ENCODE measurements at regions not wholly inside any gene's neighbourhood (a gene's known extent, or its start where the extent isn't known, plus 50 kb on each side); places are given as distances from the start of the nearest gene placed in this dataset.
"Not testable (repeated sequence)": the region's sequence is repeated elsewhere in the genome, so short reads cannot be mapped to it uniquely, and the experiment has no call there.

DNA sequence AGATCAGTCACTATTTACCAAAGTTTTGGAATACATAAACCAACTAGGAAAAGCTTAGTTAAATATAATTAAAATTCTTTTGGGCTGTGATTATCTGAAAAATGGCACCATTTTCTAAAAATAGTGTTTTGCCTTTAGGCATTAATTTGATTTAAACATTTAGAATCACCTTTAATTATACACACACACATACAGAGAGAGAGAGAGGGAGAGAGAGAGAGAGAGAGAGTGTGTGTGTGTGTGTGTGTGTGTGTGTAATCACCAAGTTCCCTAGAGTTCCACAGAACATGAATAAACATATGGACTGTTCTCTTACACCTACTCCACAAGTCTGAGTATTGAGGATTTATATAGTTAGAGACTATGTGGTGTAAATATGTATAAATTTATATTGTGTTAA is 141.2 kb upstream of the ATXN1 start:
- DNase-seq, result no peak

DNA sequence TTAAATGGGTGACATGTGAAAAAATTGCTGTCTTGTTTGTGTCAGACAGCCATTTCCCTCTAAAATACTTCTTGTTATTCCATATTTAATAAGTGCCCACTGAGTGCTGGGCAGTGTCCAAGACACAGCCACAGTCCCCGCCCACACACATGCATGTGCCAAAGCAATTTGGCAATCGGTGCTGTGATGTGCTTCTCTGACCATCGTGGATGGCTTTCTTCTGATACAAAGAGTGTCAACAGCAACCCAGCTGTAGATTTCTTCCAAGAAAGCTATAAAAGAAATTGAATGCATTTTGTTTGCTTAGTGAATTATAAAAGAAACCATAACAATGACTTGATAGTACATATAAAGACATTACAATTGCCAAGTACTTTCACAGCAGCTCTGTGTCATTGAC is 140.5 kb upstream of the ATXN1 start:
- peak in 1 of 14 donors; percentile 2 for DNase-seq

DNA sequence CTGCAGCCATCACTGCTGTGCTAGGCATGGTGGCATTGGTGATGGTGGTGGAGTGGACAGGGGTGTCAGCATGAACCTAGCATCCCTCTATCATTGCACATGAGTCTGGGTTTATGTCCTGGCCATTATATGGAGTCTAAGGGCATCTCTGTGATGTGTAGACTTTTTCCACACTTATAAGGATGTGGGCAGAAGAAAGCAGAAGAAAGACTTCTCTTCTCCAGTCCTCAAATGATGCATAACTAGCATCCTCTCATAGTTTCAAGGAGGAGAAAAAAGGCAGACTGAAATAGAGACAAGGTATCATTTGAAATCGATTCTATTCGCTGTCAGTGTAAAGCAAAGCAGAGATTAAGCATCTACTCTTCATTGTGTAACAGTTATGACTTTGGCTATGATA is 140.0 kb upstream of the ATXN1 start:
- DNase-seq, result no peak

DNA sequence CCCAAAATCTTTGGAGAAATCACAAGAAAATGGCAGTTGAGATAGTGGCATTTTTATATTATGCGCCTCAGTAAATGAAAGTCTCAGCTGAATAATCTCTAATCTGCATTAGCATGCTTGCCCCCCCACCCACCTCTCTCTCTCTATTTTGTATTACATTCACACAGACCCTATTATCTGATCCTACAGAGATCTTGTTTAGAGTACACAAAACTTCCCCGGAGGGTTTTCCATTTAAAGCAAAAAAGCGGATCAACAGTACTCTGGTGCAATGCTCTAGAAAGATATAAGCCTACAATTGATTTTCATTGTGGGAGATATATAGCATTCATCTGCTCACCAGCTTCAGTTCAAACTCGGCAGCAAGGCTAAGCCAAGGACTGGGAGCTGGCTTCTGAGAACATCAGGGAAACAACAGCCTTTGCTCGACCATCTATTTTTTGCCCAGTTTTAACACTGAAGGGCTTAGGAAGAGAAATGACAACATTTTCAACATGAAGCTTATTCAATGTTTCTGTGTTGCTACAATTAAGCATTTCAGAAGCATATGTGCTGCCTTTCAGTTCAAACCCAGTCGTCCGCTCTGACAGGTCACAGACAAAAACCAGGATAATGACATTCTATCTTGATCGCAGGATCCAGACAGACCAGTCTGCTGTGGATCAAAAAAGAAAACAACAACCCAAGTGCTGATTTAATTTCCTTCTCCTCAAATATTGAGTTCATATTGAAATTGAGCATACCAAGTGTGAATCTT is 137.6 kb upstream of the ATXN1 start:
- no peak for DNase-seq

DNA sequence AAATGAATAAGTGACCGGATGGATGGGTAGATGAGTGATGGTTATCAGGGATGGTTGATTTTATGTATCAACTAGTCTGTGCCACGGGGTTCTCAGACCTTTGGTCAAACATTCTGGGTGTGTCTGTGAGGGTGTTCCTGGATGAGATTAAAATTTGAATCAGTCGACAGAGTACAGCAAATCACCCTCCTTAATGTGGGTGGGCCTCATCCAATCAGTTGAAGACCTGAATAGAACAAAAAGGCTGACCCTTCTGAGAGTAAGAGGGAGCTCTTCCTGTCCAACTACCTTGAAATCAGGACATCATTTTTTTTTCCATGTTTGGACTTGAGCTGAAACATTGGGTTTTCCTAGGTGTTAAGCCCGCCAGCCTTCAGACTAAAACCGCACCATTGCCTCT is 136.4 kb upstream of the ATXN1 start:
- no peak for DNase-seq

DNA sequence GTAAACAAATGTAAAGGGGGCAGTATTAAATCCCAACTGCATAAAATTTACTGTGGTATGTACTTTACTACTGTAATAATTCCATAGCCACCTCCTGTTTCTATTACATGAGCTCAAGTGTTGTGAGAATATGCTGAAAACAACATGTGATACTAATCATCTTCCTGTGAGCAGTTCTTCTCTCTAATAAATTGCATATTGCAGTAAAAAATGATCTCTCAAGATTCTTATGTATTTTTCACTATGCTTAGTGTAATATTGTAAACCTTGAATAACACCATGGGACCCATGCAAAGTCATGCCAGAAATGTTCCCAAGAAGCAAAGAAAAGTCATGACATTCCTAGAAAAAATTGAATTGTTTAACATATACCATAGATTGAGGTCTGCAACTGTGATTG is 133.0 kb upstream of the ATXN1 start:
- no peak for DNase-seq

DNA sequence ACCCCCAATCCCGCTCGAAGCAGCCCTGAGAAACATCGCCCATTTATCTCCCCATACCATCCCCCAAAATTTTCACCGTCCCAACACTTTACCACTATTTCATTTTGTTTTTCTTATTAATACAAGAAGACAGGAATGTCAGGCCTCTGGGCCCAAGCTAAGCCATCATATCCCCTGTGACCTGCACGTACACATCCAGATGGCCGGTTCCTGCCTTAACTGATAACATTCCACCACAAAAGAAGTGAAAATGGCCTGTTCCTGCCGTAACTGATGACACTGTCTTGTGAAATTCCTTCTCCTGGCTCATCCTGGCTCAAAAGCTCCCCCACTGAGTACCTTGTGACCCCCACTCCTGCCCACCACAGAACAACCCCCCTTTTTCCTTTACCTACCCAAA is 129.8 kb upstream of the ATXN1 start:
- not testable (repeated sequence) for DNase-seq

DNA sequence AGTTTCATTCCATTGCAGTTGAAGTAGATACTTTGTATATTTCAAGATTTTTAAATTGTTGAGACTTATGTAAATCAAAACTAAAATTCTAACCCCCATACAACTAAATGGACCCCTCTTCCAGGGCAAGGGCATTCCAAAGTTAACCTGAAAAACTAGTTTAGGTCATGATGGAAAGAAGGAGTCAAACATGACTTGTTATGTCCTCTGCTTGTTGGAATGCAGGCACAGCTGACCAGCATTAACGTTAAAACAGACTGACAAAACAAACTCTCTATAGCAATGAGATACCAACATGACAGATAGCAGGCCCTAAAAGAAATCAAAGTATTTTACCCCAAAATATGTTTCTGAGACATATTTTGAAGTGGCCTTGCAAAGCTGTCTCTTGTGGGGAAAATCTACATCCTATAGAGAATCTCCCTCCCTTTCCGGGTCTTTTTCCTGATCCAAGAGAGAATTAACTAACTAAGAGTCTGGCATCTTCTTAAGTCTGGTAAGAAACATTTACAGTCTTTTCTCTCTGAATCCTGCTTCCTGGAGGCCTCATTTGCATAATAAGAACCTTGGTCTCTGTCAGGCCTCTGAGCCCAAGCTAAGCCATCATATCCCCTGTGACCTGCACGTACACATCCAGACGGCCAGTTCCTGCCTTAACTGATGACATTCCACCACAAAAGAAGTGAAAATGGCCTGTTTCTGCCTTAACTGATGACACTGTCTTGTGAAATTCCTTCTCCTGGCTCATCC is 124.3 kb upstream of the ATXN1 start:
- no peak for DNase-seq

DNA sequence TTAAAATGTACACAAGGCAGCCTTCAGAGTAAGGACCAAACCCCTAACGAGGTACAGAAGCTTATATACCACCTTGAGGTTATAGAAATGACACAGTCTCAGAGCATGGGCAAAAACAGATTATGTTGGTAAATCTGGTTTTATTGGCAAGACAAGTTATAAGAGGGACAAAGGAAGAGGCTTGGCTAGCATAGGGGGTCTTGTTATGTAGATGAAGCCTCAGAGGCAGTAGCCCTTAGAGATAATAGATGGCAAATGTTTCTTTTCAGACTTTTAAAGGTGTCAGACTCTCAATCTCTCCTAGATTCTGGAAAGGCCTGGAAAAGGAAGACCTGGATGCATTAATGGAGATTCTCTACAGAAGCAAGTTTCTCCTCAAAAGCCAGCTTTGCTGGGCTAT is 123.3 kb upstream of the ATXN1 start:
- no peak for DNase-seq

DNA sequence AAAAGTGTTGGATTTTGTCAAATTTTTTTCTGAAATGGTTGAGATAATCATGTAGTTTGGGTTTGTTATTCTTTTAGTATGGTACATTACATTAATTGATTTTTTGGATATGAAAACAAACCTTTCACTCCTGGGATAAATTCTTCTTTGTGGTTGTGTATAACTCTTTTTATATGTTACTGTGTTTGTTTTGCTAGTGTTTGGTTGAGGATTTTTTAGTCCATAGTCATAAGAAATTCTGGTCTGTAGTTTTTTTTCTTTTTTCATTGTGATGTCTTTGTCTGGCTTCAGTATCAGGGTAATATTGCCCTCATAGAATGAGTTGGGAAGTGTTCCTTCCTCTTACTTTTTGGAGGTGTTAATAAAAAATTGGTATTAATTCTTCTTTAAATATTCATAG is 122.2 kb upstream of the ATXN1 start:
- DNase-seq, result no peak

DNA sequence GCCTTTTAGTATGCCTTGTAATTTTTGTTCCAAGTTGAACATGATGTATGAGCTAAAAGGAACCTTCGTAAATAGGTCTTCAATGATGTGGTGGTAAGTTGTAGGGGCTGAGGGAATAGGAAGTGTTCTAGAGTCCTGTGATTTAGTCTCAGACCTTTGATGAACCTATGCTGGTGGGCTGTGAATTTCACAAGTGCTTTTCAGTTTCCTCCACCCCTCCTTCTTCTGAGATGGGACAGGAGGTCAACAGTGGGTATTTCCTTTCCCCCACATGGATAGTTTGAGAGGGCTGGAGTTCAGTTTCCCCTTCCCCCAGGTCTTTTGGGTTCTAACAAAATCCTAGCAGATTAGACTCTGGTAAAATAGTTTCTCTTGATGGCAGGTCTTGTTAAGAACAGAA is 121.0 kb upstream of the ATXN1 start:
- DNase-seq, result no peak

DNA sequence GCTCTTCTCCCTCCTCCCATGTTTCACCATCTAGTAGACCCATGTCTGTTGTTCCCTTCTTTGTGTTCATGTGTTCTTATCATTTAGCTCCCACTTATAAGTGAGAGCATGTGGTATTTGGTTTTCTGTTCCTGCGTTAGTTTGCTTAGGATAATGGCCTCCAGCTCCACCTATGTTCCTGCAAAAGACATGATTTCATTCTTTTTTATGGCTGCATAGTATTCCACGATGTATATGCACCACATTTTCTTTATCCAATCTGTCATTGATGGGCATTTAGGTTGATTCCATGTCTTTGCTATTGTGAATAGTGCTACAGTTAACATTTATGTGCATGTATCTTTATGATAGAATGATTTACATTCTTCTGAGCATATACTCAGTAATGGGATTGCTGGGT is 115.6 kb upstream of the ATXN1 start:
- not testable (repeated sequence) for DNase-seq

DNA sequence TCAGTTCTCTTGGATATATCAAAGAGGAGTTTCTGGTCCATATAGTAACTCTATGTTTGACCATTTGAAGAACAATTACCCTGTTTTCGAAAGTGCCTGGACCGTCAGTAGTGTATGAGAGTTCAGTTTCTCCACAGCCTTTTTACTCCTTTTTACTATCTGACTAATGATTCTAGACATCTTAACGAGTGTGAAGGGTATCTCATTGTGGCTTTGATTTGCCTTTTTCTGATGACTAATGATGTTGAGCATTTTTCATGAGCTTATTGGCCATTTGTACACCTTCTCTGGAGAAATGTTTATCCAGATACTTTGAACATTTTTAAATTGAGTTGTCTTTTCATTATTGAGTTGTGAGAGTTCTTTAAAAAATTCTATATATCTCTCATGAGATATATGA is 114.9 kb upstream of the ATXN1 start:
- no peak for DNase-seq

DNA sequence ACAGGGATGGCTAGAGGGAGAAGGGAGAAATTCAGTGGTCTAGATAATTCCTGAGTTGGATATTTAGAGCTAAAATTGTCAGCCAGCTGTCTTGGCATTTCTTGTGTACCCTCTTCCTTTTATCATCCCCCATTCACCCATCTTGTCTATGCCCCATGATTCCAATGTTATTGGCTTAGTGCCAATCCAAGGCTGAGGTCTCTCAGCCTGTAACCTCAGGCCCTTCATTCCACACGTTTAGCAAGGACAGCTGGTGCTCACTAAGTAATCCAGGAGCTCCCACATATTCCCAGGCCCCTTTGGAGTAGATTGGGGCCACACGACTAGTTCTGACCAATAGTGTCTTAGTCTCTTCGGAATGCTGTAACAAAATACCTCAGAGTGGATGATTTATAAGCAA is 112.4 kb upstream of the ATXN1 start:
- no peak for DNase-seq

DNA sequence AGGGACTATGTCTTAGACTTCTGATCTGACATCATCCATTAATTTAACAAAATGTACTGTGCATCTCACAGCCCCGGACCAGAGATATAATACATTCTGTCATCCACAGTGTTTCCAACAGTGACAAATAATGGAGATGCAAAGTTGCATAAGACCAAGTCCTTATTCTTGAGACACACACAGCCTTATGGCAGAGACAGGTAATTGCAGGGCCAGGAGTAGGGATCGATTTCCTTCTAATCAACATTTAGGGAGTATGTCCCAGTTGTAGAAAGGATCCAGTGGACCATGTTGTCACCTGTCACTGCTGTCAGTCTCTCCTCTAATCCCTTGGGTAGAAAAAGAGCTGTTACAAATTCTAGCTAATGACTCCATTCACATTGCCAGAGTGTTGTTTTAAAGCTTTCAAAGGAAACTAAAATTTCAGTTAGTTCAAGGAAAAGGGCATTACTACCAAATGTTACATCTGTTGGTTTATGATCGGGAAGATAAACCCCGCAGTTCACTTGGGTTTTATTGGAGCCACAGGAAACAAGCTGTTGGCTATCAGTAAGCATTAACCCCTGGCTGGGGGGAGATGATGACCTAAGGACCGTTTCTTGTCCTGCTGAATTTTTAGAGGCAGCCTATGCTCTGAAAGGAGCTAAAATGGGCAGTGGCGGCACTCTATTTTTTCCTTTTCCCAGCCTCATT is 111.4 kb upstream of the ATXN1 start:
- DNase-seq, result no peak

DNA sequence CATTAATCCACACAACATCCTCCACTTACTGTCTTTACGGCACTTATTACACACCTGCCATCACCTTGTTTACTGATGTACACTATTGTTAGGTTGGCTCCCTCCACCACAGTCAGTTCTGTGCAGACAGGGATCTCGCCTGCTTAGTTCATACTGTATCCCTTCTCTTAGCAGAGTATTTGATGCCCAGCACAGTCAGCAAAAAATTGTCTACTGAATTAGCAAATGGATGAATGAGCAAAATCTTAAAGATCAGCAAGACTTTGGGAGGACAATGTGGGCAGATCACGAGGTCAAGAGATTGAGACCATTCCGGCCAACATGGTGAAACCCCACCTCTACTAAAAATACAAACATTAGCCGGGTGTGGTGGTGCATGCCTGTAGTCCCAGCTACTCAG is 109.8 kb upstream of the ATXN1 start:
- DNase-seq, result no peak

DNA sequence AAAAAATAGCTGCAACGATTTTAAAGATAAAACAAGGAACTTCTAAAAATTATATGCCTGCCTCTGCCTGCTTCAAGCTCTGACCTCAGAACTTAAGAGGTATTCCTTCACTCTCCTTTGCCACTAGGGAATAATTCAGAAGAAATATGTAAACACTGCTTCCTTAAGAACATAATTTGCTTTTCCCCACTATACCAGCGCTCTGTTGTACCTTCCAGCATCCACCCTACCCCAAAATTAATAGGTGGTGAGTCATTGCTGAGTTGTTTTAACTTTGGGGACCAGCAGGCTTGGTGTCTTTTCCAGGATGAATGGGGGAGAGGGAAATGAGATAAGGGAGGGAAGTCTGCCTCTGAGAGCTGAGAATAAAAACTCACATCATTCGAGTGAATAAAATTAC is 107.7 kb upstream of the ATXN1 start:
- no peak for DNase-seq

DNA sequence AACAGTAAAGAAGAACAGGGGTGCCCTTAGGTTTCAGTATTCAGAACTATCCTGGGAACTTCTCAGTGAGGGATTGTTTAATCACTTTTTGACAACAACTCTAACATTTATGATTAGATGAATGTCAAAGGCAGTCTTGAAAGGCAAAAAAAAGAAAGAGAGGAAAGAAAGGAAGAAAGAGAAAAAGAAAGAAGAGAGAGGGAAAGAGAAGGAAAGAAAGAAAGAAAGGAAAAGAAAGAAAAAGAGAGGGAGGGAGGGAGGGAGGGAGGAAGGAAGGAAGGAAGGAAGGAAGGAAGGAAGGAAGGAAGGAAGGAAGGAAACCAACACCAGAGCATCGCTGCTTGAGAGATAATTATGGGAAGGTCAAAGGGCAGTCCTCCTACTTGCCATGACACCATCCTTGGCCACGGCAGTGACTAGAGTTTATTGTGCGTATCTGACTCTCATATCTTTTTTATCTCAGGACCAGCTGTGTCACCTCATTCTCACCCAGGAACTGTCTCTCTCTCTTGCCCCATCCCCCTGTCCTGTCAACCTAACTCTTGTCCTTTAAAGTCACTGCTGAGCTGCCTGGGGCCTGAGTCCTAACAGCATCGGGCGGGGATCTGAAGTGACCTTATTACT is 96.8 kb upstream of the ATXN1 start:
- no peak for DNase-seq

DNA sequence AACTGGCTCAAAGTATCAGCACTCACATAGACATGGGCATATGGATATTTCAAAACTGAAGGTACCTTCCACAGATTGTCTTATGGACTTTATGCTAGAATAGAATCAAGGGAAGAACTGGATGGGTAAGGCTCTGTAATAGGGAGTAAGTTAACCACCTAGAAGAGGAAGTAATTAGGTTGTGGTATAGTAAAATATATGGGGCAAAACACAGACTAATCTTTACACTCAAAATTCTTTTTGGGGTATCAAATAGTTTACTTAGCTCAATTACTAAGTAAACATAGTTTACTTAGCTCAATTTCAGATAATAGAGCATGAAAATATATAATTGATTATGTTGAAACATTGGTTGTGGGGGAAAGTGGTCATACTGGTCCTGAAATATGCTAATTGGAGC is 94.2 kb upstream of the ATXN1 start:
- DNase-seq, result no peak

DNA sequence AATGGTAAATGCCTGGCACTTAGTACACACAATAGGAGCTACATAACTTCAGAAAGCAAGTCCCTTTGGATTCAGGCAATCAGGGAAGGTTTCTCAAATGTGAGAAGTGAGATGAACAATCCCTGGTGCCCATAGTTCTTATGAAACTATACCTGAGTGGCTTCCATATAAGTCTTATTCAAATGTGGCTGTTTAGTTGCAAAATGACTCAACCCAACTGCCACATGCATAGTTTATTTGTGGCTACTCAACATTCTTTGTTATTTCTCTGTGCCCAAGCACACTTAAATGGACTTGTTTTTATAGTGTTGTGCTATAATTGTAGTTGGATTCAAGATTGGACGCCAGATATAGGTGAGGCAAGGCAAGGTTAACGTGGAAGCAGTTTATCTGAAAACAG is 93.7 kb upstream of the ATXN1 start:
- DNase-seq, result no peak

DNA sequence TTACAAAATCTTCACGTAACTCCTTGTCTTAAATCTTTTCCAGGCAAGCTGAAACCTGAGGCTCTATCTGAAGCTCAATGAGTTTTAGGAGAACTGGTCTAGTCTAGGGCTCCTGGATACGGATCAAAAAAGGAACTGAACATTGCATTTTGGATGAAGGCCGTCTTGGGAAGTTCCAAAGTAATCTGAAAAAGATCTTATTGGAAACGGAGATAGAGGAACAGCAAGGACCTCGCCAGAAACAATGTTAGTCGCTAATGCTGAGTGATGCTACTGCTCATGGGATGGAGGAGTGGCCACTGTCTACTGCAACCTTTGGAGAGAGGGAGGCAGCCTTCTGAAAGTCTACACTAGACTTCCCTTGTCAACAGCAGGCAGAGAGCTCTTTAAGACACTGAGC is 91.4 kb upstream of the ATXN1 start:
- no peak for DNase-seq

DNA sequence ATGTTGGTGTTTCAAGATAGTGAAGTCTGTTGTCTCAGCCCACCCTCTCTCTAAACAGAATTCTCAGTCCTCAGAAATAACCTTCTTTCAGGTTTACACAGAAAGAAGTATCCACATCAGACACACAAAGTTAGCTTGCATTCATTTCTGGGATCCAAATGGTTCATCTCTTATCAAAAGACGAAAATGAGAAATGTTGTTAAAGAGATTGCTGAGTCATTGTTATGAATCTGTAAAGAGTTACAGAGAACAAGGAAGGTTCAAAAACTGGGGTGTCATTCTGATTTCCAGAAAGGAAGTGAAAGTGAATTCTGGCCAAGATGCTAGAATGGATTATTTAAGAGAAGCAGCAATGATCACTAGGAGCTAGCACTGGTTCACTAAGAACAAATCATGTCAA is 90.5 kb upstream of the ATXN1 start:
- no peak for DNase-seq

DNA sequence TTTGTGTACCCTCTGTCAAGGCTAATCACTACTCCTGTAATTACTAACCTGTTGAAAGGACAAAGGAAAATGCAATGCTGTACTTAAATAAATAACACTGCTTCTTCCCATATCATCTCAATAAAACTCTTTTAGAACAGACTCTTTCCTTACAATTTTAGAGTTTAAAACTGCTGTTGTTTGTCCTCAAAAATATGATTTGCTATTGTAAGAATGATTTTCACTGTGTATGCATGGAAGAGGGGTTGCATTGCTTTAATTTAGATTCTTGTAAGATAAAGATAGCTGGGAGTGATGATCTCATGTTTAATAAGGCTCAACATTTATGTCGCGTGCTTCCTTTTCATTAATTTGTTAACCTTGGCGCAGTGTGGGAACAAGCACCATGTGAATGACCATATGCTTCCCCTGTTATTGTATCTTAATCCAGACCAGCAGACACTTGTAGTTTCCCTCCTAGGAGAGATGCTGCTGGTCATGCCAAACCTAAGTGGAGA is 89.8 kb upstream of the ATXN1 start:
- DNase-seq, result no peak

All from C1 segment of cervical spinal cord (tissue), 14 donors.